Neural cell (in vitro differentiated cells): ENCODE measurements at regions not wholly inside any gene's neighbourhood (a gene's known extent, or its start where the extent isn't known, plus 50 kb on each side); places are given as distances from the start of the nearest gene placed in this dataset.

ENCODE experiments used
- CTCF ChIP-seq: fragments of 450-650 bp; IDR thresholded peaks from 2 replicates; pipeline ENCODE4 v1.5.1; 2014; ENCODE audit warnings: antibody characterized with exemption, mild to moderate bottlenecking, moderate library complexity; ENCODE audit not compliant: poor library complexity, severe bottlenecking
- EZH2 ChIP-seq: fragments of 200-600, 300-800 bp; shearing (Covaris generic), sonication (generic); IDR thresholded peaks from 2 replicates; pipeline ENCODE4 v1.6.1; 2014; ENCODE audit warnings: antibody characterized with exemption, low read length, borderline replicate concordance, mild to moderate bottlenecking; ENCODE audit not compliant: insufficient read depth, poor library complexity, severe bottlenecking
- POLR2AphosphoS5 ChIP-seq: IDR thresholded peaks from 2 replicates; pipeline ENCODE4 v1.6.1; 2012
- REST ChIP-seq: IDR thresholded peaks from 2 replicates; pipeline ENCODE4 v1.6.1; 2012; ENCODE audit warnings: borderline replicate concordance

- TF ChIP-seq CTCF, result no peak
- no peak for TF ChIP-seq POLR2AphosphoS5
- TF ChIP-seq EZH2, result no peak
- TF ChIP-seq REST, result no peak
Measured at GRCh38 chr9:119768266-119768665, 399.0 kb upstream of the BRINP1 start.
